Endothelial cell of umbilical vein (primary cell): ENCODE measurements at regions not wholly inside any gene's neighbourhood (a gene's known extent, or its start where the extent isn't known, plus 50 kb on each side); places are given as distances from the start of the nearest gene placed in this dataset.

Experiments
- BruUV-seq: library from RNA; stranded (reverse); fragments of 400-500 nt; replicated peaks from 2 replicates; lab custom pipeline; 2021; lab: Mats Ljungman, UMichigan
- CTCF ChIA-PET: fragments of 300-600, 350-600 bp; sonication (Branson Sonifier 250); formaldehyde crosslinking; loops from one replicate; lab custom pipeline; 2021; ENCODE audit warnings: antibody characterized with exemption, inconsistent platforms; lab: Charles Lee
- POLR2A ChIA-PET: fragments of 300-600, 350-600 bp; sonication (Branson Sonifier 250); formaldehyde crosslinking; loops from one replicate; lab custom pipeline; 2021; ENCODE audit warnings: antibody characterized with exemption, inconsistent platforms; lab: Charles Lee
- DNase-seq: peaks from one replicate; pipeline ENCODE4 v3.0.0-alpha.2; 2011; ENCODE audit warnings: low read depth, low spot score
- FAIRE-seq: peaks from 2 replicates; lab custom pipeline; 2011; peaks lifted over from hg19 to GRCh38; lab: Jason Lieb, UNC
- H2AFZ ChIP-seq: 2 replicates; pipeline ENCODE4 v1.6.0; 2012; ENCODE audit warnings: low read depth, low read length, control low read depth, inconsistent platforms
- H3K27ac ChIP-seq: 2 replicates; pipeline ENCODE4 v1.5.1; 2011; ENCODE audit warnings: low read depth, mild to moderate bottlenecking, control low read depth, low read length, moderate library complexity; ENCODE audit not compliant: insufficient read depth
- H3K27me3 ChIP-seq, 2 experiments: 2 replicates each; pipeline versions ENCODE4 v1.6.0 to v1.6.1; 2011; ENCODE audit warnings: low read length in 2 of 2, mixed read lengths in 1 of 2; ENCODE audit not compliant: control insufficient read depth in 2 of 2, insufficient read depth in 2 of 2
- H3K36me3 ChIP-seq, 2 experiments: 2 replicates in 1 of 2; 3 replicates in 1 of 2; pipeline ENCODE4 v1.5.1; 2011; ENCODE audit warnings: low read length in 2 of 2, mild to moderate bottlenecking in 1 of 2, moderate library complexity in 1 of 2; ENCODE audit not compliant: control insufficient read depth in 2 of 2, insufficient read depth in 2 of 2; ENCODE audit errors: extremely low read depth in 1 of 2
- H3K4me1 ChIP-seq: 3 replicates; pipeline ENCODE4 v1.5.1; 2011; ENCODE audit warnings: mild to moderate bottlenecking, low read length; ENCODE audit not compliant: control insufficient read depth, insufficient read depth; ENCODE audit errors: extremely low read depth
- H3K4me2 ChIP-seq: 2 replicates; pipeline ENCODE4 v1.6.1; 2011; ENCODE audit warnings: low read length, control low read depth, mixed read lengths; ENCODE audit not compliant: insufficient read depth
- H3K4me3 ChIP-seq, 3 experiments: fragments of 200-600 bp in 1 of 3; sonication (generic), shearing (Covaris generic) in 1 of 3; replicated peaks in 1 of 3; 2 replicates each; pipeline ENCODE4 v1.5.1; 2011 to 2016; ENCODE audit warnings: control low read depth in 3 of 3, low read length in 3 of 3, mild to moderate bottlenecking in 2 of 3, inconsistent platforms in 1 of 3, low read depth in 1 of 3, moderate library complexity in 1 of 3; ENCODE audit not compliant: insufficient read depth in 1 of 3
- H3K79me2 ChIP-seq: 2 replicates; pipeline ENCODE4 v1.6.0; 2012; ENCODE audit warnings: low read length, inconsistent platforms; ENCODE audit not compliant: control insufficient read depth, insufficient read depth
- H3K9ac ChIP-seq: replicated peaks from 2 replicates; pipeline ENCODE3; 2011; ENCODE audit warnings: low read length, control low read depth; ENCODE audit not compliant: insufficient read depth; ENCODE audit errors: extremely low read depth
- H3K9me1 ChIP-seq: replicated peaks from 3 replicates; pipeline ENCODE4 v1.6.0; 2011; ENCODE audit warnings: mild to moderate bottlenecking, low read length; ENCODE audit not compliant: control insufficient read depth, insufficient read depth; ENCODE audit errors: extremely low read depth
- H3K9me3 ChIP-seq: replicated peaks from 2 replicates; pipeline ENCODE4 v1.5.1; 2012; ENCODE audit warnings: low read length, inconsistent platforms; ENCODE audit not compliant: control insufficient read depth, insufficient read depth
- H4K20me1 ChIP-seq: replicated peaks from 2 replicates; pipeline ENCODE3; 2011; ENCODE audit warnings: mild to moderate bottlenecking, low read length; ENCODE audit not compliant: control insufficient read depth, insufficient read depth; ENCODE audit errors: extremely low read depth
- EZH2 ChIP-seq: IDR thresholded peaks from 2 replicates; pipeline ENCODE4 v1.6.1; 2012; ENCODE audit warnings: borderline replicate concordance, low read depth, mild to moderate bottlenecking, moderate library complexity, low read length, inconsistent platforms; ENCODE audit not compliant: severe bottlenecking
- FOS ChIP-seq: IDR thresholded peaks from 2 replicates; pipeline ENCODE4 v1.6.1; 2011; ENCODE audit warnings: mild to moderate bottlenecking, low read length, moderate library complexity, borderline replicate concordance; ENCODE audit not compliant: insufficient read depth
- GATA2 ChIP-seq: IDR thresholded peaks from 2 replicates; pipeline ENCODE4 v1.7.0; 2011; ENCODE audit warnings: low read depth, mild to moderate bottlenecking, moderate library complexity, mixed read lengths, low read length; ENCODE audit not compliant: insufficient read length, insufficient read depth
- JUN ChIP-seq: IDR thresholded peaks from 2 replicates; pipeline ENCODE4 v1.6.1; 2011; ENCODE audit warnings: borderline replicate concordance, low read depth; ENCODE audit not compliant: insufficient read length, insufficient read depth
- MYC ChIP-seq: IDR thresholded peaks from one replicate; pipeline ENCODE4 v1.6.1; 2011; ENCODE audit warnings: mild to moderate bottlenecking, low read depth, low read length
- POLR2AphosphoS5 ChIP-seq: IDR thresholded peaks from 2 replicates; pipeline ENCODE4 v1.6.1; 2012; ENCODE audit warnings: low read depth, mild to moderate bottlenecking, control low read depth, low read length, moderate library complexity; ENCODE audit not compliant: insufficient read depth
- dilution Hi-C: fragments of 300-500 bp; cut with MboI; formaldehyde crosslinking; loops from one replicate; pipeline ENCODE4 v1.15.0; 2019; ENCODE audit warnings: low sequenced_read_pairs; ENCODE audit not compliant: extremely low pct_ligation_motif_present
- intact Hi-C: fragments of 100-400 bp; cut with micrococcal nuclease; formaldehyde crosslinking; loops from one replicate; pipeline ENCODE4 v1.10.0; 2022
- TF ChIP-seq, protein P1 (sequence below): IDR thresholded peaks from 2 replicates; pipeline ENCODE4 v1.6.1; 2011; ENCODE audit not compliant: insufficient read depth, insufficient read length
- TF ChIP-seq, protein P2 (sequence below), 2 donors: IDR thresholded peaks; 1 replicate in 1 of 2; 2 replicates in 1 of 2; pipeline ENCODE4 v1.5.1; 2011; ENCODE audit warnings: low read length in 2 of 2, mild to moderate bottlenecking in 2 of 2, moderate library complexity in 2 of 2, control low read depth in 1 of 2, inconsistent platforms in 1 of 2, low read depth in 1 of 2; ENCODE audit not compliant: insufficient read depth in 1 of 2; ENCODE audit errors: extremely low read depth in 1 of 2

DNA sequence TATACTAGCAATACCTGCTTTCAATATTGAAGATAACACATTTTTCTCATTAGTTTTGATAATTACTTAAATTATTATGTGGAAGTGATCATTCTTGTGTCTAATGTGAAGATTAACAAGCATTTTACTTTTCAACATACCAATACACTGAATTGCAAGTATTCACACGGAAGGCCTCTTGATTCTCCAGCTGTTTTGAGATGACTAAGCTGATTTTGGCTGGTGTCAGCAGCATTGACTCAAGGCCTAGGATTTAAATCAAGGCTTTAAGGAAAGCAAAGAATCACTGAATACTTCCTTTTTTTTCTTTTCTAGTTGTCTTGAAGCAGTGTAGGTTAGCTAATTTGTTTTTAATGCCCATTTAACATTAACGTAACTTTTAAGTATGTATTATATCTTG is 373.7 kb downstream of the SRGAP2C start:
- ChIA-PET POLR2A (no interaction called here), CTCF (no interaction called here)
- Histone ChIP-seq H3K4me3 (no peak overlapping the region), H3K27me3 (no peaks in the 10 kb centered on the region), H3K27ac (no peak overlapping the region), H3K79me2 (no peaks in the 10 kb centered on the region), H3K4me1 (no peaks in the 10 kb centered on the region), H3K9ac (no peak overlapping the region), H3K36me3 (no peaks in the 10 kb centered on the region), H3K9me1 (no peaks in the 10 kb centered on the region), H3K9me3 (no peaks in the 10 kb centered on the region), H3K4me2 (no peak overlapping the region), H2AFZ (no peak overlapping the region), H4K20me1 (no peaks in the 10 kb centered on the region)
- no TSS peak for BruUV-seq
- DNase-seq (peak; percentile 21), FAIRE-seq (peak; percentile 62)
- TF ChIP-seq FOS = no peak
- TF ChIP-seq MYC = no peak
- no peak for TF ChIP-seq EZH2
- TF ChIP-seq, protein P1, sequence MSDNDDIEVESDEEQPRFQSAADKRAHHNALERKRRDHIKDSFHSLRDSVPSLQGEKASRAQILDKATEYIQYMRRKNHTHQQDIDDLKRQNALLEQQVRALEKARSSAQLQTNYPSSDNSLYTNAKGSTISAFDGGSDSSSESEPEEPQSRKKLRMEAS = no peak
- TF ChIP-seq JUN = no peak
- TF ChIP-seq POLR2AphosphoS5 = no peak
- TF ChIP-seq, protein P2, sequence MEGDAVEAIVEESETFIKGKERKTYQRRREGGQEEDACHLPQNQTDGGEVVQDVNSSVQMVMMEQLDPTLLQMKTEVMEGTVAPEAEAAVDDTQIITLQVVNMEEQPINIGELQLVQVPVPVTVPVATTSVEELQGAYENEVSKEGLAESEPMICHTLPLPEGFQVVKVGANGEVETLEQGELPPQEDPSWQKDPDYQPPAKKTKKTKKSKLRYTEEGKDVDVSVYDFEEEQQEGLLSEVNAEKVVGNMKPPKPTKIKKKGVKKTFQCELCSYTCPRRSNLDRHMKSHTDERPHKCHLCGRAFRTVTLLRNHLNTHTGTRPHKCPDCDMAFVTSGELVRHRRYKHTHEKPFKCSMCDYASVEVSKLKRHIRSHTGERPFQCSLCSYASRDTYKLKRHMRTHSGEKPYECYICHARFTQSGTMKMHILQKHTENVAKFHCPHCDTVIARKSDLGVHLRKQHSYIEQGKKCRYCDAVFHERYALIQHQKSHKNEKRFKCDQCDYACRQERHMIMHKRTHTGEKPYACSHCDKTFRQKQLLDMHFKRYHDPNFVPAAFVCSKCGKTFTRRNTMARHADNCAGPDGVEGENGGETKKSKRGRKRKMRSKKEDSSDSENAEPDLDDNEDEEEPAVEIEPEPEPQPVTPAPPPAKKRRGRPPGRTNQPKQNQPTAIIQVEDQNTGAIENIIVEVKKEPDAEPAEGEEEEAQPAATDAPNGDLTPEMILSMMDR (IDR thresholded peaks at IDR 0.05; ENCODE audit: extremely low read depth in 1 of 2, insufficient read depth in 1 of 2, low read depth in 1 of 2, low read length in 2 of 2) = no peak
- TF ChIP-seq GATA2 = no peak
- dilution Hi-C loops = no loop called here
- intact Hi-C loops = no loop called here
